Mesodermal cell (in vitro differentiated cells): ENCODE measurements at regions not wholly inside any gene's neighbourhood (a gene's known extent, or its start where the extent isn't known, plus 50 kb on each side); places are given as distances from the start of the nearest gene placed in this dataset.

ENCODE experiments used
- H3K27ac ChIP-seq: 2 replicates; pipeline ENCODE4 v1.7.0; 2013; ENCODE audit warnings: mild to moderate bottlenecking, low read depth, low read length, moderate library complexity; ENCODE audit not compliant: severe bottlenecking
- H3K36me3 ChIP-seq: 2 replicates; pipeline ENCODE4 v1.7.1; 2013; ENCODE audit warnings: mild to moderate bottlenecking, low read length, moderate library complexity; ENCODE audit not compliant: control insufficient read depth, insufficient read depth
- H3K4me1 ChIP-seq: one replicate; pipeline ENCODE4 v1.7.1; 2013; ENCODE audit warnings: mild to moderate bottlenecking, low read length; ENCODE audit not compliant: insufficient read depth, control insufficient read depth, poor library complexity, severe bottlenecking
- H3K4me3 ChIP-seq: 2 replicates; pipeline ENCODE4 v1.7.0; 2013; ENCODE audit warnings: low read length, control low read depth, mild to moderate bottlenecking; ENCODE audit not compliant: insufficient read depth, poor library complexity, severe bottlenecking; ENCODE audit errors: extremely low read depth
- H3K9me3 ChIP-seq: 2 replicates; pipeline ENCODE4 v1.7.1; 2013; ENCODE audit warnings: mild to moderate bottlenecking, low read length, moderate library complexity; ENCODE audit not compliant: control insufficient read depth
- WGBS, 2 experiments: methylation state at CpG; one replicate each; pipeline ENCODE4 v1.1.5; 2013; ENCODE audit warnings: missing lambda C conversion rate in 2 of 2; ENCODE audit not compliant: insufficient coverage in 2 of 2; 5-methylcytosine and 5-hydroxymethylcytosine counted together

GRCh38 chr4:116397291-116397690, 688.1 kb downstream of the TRAM1L1 start:
- no peaks in the 10 kb centered on the region for H3K9me3 ChIP-seq
- no peak overlapping the region for H3K27ac ChIP-seq
- no peak overlapping the region for H3K4me3 ChIP-seq
- no peaks in the 10 kb centered on the region for H3K36me3 ChIP-seq
- H3K4me1 ChIP-seq: no peaks in the 10 kb centered on the region

GRCh38 chr4:116395408-116395807, 690.0 kb downstream of the TRAM1L1 start:
- Histone ChIP-seq H3K36me3 (no peaks in the 10 kb centered on the region), H3K4me3 (no peak overlapping the region), H3K9me3 (no peaks in the 10 kb centered on the region), H3K4me1 (no peaks in the 10 kb centered on the region), H3K27ac (no peak overlapping the region)
- WGBS, 2 experiments: no CpG with 5 or more reads among the region's 3 CpGs

- H3K4me1 ChIP-seq: peaks cover 5% of the 10 kb centered on the region
- no peaks in the 10 kb centered on the region for H3K9me3 ChIP-seq
- H3K36me3 ChIP-seq: no peaks in the 10 kb centered on the region
- H3K4me3 ChIP-seq: no peak overlapping the region
- no peak overlapping the region for H3K27ac ChIP-seq
- 67 to 100% methylated on average over 1 of the region's 2 CpGs for WGBS, 2 experiments
These were observed 694.4 kb downstream of the TRAM1L1 start for GRCh38 chr4:116391020-116391419.

- Histone ChIP-seq H3K27ac (no peak overlapping the region), H3K9me3 (no peaks in the 10 kb centered on the region), H3K4me1 (peaks cover 5% of the 10 kb centered on the region), H3K36me3 (no peaks in the 10 kb centered on the region), H3K4me3 (no peak overlapping the region)
- 86 to 100% methylated on average over 1 of the region's 2 CpGs for WGBS, 2 experiments
These were observed 696.2 kb downstream of the TRAM1L1 start for GRCh38 chr4:116389139-116389538.

- Histone ChIP-seq H3K9me3 (no peaks in the 10 kb centered on the region), H3K4me1 (peaks cover 5% of the 10 kb centered on the region), H3K4me3 (no peak overlapping the region), H3K27ac (peak overlapping the region; percentile 46), H3K36me3 (no peaks in the 10 kb centered on the region)
- 81% methylated on average over 2 of the region's 2 CpGs; no CpG with 5 or more reads in 1 of the 2 experiments for WGBS, 2 experiments
These were observed 697.4 kb downstream of the TRAM1L1 start for GRCh38 chr4:116387937-116388474.

- Histone ChIP-seq H3K4me1 (peaks cover 5% of the 10 kb centered on the region), H3K27ac (no peak overlapping the region), H3K4me3 (no peak overlapping the region), H3K9me3 (no peaks in the 10 kb centered on the region), H3K36me3 (no peaks in the 10 kb centered on the region)
- no CpG with 5 or more reads among the region's 1 CpG for WGBS, 2 experiments
These were observed 698.5 kb downstream of the TRAM1L1 start for GRCh38 chr4:116386856-116387255.

- WGBS, 2 experiments: 93 to 100% methylated on average over 1 to 3 of the region's 6 CpGs
- no peak overlapping the region for H3K4me3 ChIP-seq
- no peak overlapping the region for H3K27ac ChIP-seq
- H3K4me1 ChIP-seq: peaks cover 5% of the 10 kb centered on the region
- H3K36me3 ChIP-seq: no peaks in the 10 kb centered on the region
- no peaks in the 10 kb centered on the region for H3K9me3 ChIP-seq
These were observed 699.8 kb downstream of the TRAM1L1 start for GRCh38 chr4:116385583-116385982.

- Histone ChIP-seq H3K4me1 (no peaks in the 10 kb centered on the region), H3K27ac (no peak overlapping the region), H3K4me3 (no peak overlapping the region), H3K9me3 (no peaks in the 10 kb centered on the region), H3K36me3 (no peaks in the 10 kb centered on the region)
- 71 to 83% methylated on average over 1 of the region's 3 CpGs for WGBS, 2 experiments
These were observed 710.6 kb downstream of the TRAM1L1 start for GRCh38 chr4:116374815-116375214.

- Histone ChIP-seq H3K27ac (no peak overlapping the region), H3K9me3 (no peaks in the 10 kb centered on the region), H3K4me1 (no peaks in the 10 kb centered on the region), H3K36me3 (no peaks in the 10 kb centered on the region), H3K4me3 (no peak overlapping the region)
These were observed 722.8 kb downstream of the TRAM1L1 start for GRCh38 chr4:116362583-116362982.

- WGBS, 2 experiments: 89 to 100% methylated on average over 2 to 4 of the region's 4 CpGs
- Histone ChIP-seq H3K27ac (no peak overlapping the region), H3K4me3 (no peak overlapping the region), H3K4me1 (no peaks in the 10 kb centered on the region), H3K9me3 (no peaks in the 10 kb centered on the region), H3K36me3 (no peaks in the 10 kb centered on the region)
These were observed 723.6 kb downstream of the TRAM1L1 start for GRCh38 chr4:116361790-116362189.

- no peaks in the 10 kb centered on the region for H3K9me3 ChIP-seq
- WGBS, 2 experiments: 68 to 74% methylated on average over 9 to 10 of the region's 11 CpGs
These were observed 726.6 kb downstream of the TRAM1L1 start for GRCh38 chr4:116358633-116359222.

More at GRCh38 chr4:116358633-116359222, 726.6 kb downstream of the TRAM1L1 start:
- H3K36me3 ChIP-seq: no peaks in the 10 kb centered on the region
- H3K27ac ChIP-seq: no peak overlapping the region
- no peak overlapping the region for H3K4me3 ChIP-seq
- no peaks in the 10 kb centered on the region for H3K4me1 ChIP-seq
